H1 (cell line): ENCODE measurements at regions not wholly inside any gene's neighbourhood (a gene's known extent, or its start where the extent isn't known, plus 50 kb on each side); places are given as distances from the start of the nearest gene placed in this dataset.

Experiments
- ASH2L ChIP-seq: fragments of 200-600, 300-600 bp; sonication (generic); IDR thresholded peaks from one replicate; pipeline ENCODE4 v1.7.1; 2017; ENCODE audit warnings: low read length
- CEBPB ChIP-seq: IDR thresholded peaks from 2 replicates; pipeline ENCODE4 v1.6.1; 2012; ENCODE audit warnings: low read depth, low read length
- CHD2 ChIP-seq: IDR thresholded peaks from 2 replicates; pipeline ENCODE4 v1.6.1; 2012; ENCODE audit warnings: low read length, improper control_type of control experiment
- CTCF ChIP-seq, 3 experiments: IDR thresholded peaks; 1 replicate in 2 of 3; 2 replicates in 1 of 3; pipeline versions ENCODE4 v1.5.1 to v1.6.1; 2011; ENCODE audit warnings: low read length in 3 of 3, mild to moderate bottlenecking in 3 of 3, inconsistent platforms in 2 of 3, low read depth in 1 of 3, moderate library complexity in 1 of 3; ENCODE audit not compliant: insufficient read depth in 1 of 3; ENCODE audit errors: control extremely low read depth in 1 of 3
- EP300 ChIP-seq, 2 experiments: IDR thresholded peaks; 1 replicate in 1 of 2; 2 replicates in 1 of 2; pipeline ENCODE4 v1.6.1; 2011 to 2012; ENCODE audit warnings: low read depth in 2 of 2, low read length in 2 of 2, mild to moderate bottlenecking in 2 of 2, borderline replicate concordance in 1 of 2, inconsistent platforms in 1 of 2, moderate library complexity in 1 of 2
- EZH2 ChIP-seq: fragments of 200-600 bp; sonication (generic); IDR thresholded peaks from 2 replicates; pipeline ENCODE4 v1.7.1; 2012; ENCODE audit warnings: low read depth, mild to moderate bottlenecking, moderate library complexity, low read length, inconsistent platforms; ENCODE audit not compliant: severe bottlenecking
- GABPA ChIP-seq: IDR thresholded peaks from 2 replicates; pipeline ENCODE4 v1.6.1; 2011; ENCODE audit warnings: mild to moderate bottlenecking, low read length, moderate library complexity, borderline replicate concordance; ENCODE audit not compliant: insufficient read depth
- JUN ChIP-seq: IDR thresholded peaks from 2 replicates; pipeline ENCODE4 v1.6.1; 2011; ENCODE audit warnings: low read depth, mild to moderate bottlenecking, improper control_type of control experiment, low read length
- JUND ChIP-seq: IDR thresholded peaks from 2 replicates; pipeline ENCODE4 v1.6.1; 2011; ENCODE audit warnings: mild to moderate bottlenecking, improper control_type of control experiment, low read length
- MAX ChIP-seq: IDR thresholded peaks from 2 replicates; pipeline ENCODE4 v1.6.1; 2012; ENCODE audit warnings: inconsistent platforms
- POLR2A ChIP-seq, 2 experiments: IDR thresholded peaks; 1 replicate in 1 of 2; 2 replicates in 1 of 2; pipeline ENCODE4 v1.6.1; 2011; ENCODE audit warnings: low read depth in 2 of 2, low read length in 2 of 2, mild to moderate bottlenecking in 2 of 2; ENCODE audit errors: control extremely low read depth in 1 of 2
- RAD21 ChIP-seq, 2 experiments: IDR thresholded peaks in 1 of 2; conservative IDR thresholded peaks in 1 of 2; 2 replicates each; pipeline ENCODE4 v1.6.1; 2011; ENCODE audit warnings: low read depth in 2 of 2, low read length in 2 of 2, improper control_type of control experiment in 1 of 2, inconsistent platforms in 1 of 2, mild to moderate bottlenecking in 1 of 2, moderate library complexity in 1 of 2

- no peak for TF ChIP-seq GABPA
- no peak for TF ChIP-seq ASH2L
- TF ChIP-seq CTCF (IDR thresholded peaks at IDR 0.05; ENCODE audit: control extremely low read depth in 1 of 3, insufficient read depth in 1 of 3, low read depth in 1 of 3, low read length in 3 of 3) = no peak
- TF ChIP-seq EP300 (IDR thresholded peaks at IDR 0.05; ENCODE audit: borderline replicate concordance in 1 of 2, low read depth in 2 of 2, low read length in 2 of 2) = no peak
- TF ChIP-seq CEBPB = no peak
- no peak for TF ChIP-seq CHD2
- no peak for TF ChIP-seq MAX
- TF ChIP-seq JUN = no peak
- no peak for TF ChIP-seq RAD21 (IDR thresholded peaks at IDR 0.05 in 1 of 2, conservative IDR thresholded peaks at IDR 0.05 in 1 of 2; ENCODE audit: low read depth in 2 of 2, low read length in 2 of 2)
- TF ChIP-seq EZH2 = no peak
- TF ChIP-seq POLR2A (IDR thresholded peaks at IDR 0.05; ENCODE audit: control extremely low read depth in 1 of 2, low read depth in 2 of 2, low read length in 2 of 2) = no peak
- no peak for TF ChIP-seq JUND
These were observed 86.2 kb upstream of the FRY start for GRCh38 chr13:31945202-31945961.
